ENCODE measurements at regions not wholly inside any gene's neighbourhood (a gene's known extent, or its start where the extent isn't known, plus 50 kb on each side); places are given as distances from the start of the nearest gene placed in this dataset.

GRCh38 chr10:61283066-61283465 is 170.1 kb downstream of the TMEM26 start:
- DNase-seq (no peak), ATAC-seq (ENCODE audit: poor library complexity) (no peak)
- intact Hi-C loops (cut with DNase I, micrococcal nuclease), result loop anchor here (2.0 to 10.0 kb wide), 5 partner anchors 141 to 1658 kb away; no protein-coding TSS in a partner anchor
- Histone ChIP-seq H3K27ac (ENCODE audit: low read depth in 1 of 2, low read length in 2 of 2) (no peak overlapping the region), H3K4me1 (ENCODE audit: insufficient read depth, low read length) (no peaks in the 10 kb centered on the region), H3K36me3 (ENCODE audit: insufficient read depth, low read length) (no peaks in the 10 kb centered on the region), H3K9me3 (ENCODE audit: control insufficient read depth in 1 of 2, insufficient read depth in 1 of 2, low read length in 2 of 2) (no peaks in the 10 kb centered on the region), H3K27me3 (ENCODE audit: control insufficient read depth in 1 of 2, insufficient read depth in 2 of 2, low read length in 2 of 2) (no peaks in the 10 kb centered on the region), H3K4me3 (ENCODE audit: low read length) (no peak overlapping the region)
- ChIA-PET POLR2A (no interaction called here), CTCF (no interaction called here)
- H3K36me3 Mint-ChIP-seq (ENCODE audit: low read depth), result no peaks in the 10 kb centered on the region
- peaks cover 26% of the 10 kb centered on the region for H3K4me1 Mint-ChIP-seq (ENCODE audit: low read depth)
- no peak overlapping the region for H3K4me3 Mint-ChIP-seq
- TF ChIP-seq, protein P1, sequence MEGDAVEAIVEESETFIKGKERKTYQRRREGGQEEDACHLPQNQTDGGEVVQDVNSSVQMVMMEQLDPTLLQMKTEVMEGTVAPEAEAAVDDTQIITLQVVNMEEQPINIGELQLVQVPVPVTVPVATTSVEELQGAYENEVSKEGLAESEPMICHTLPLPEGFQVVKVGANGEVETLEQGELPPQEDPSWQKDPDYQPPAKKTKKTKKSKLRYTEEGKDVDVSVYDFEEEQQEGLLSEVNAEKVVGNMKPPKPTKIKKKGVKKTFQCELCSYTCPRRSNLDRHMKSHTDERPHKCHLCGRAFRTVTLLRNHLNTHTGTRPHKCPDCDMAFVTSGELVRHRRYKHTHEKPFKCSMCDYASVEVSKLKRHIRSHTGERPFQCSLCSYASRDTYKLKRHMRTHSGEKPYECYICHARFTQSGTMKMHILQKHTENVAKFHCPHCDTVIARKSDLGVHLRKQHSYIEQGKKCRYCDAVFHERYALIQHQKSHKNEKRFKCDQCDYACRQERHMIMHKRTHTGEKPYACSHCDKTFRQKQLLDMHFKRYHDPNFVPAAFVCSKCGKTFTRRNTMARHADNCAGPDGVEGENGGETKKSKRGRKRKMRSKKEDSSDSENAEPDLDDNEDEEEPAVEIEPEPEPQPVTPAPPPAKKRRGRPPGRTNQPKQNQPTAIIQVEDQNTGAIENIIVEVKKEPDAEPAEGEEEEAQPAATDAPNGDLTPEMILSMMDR (IDR thresholded peaks at IDR 0.05), result no peak
- no peak overlapping the region for H3K27ac Mint-ChIP-seq
- no peaks in the 10 kb centered on the region for H3K27me3 Mint-ChIP-seq
- H3K9me3 Mint-ChIP-seq, result no peaks in the 10 kb centered on the region

- H3K9me3 ChIP-seq (ENCODE audit: control insufficient read depth in 1 of 2, insufficient read depth in 1 of 2, low read length in 2 of 2), result no peaks in the 10 kb centered on the region
- H3K36me3 ChIP-seq (ENCODE audit: insufficient read depth, low read length), result no peaks in the 10 kb centered on the region
- no peaks in the 10 kb centered on the region for H3K27me3 ChIP-seq (ENCODE audit: control insufficient read depth in 1 of 2, insufficient read depth in 2 of 2, low read length in 2 of 2)
- no peaks in the 10 kb centered on the region for H3K36me3 Mint-ChIP-seq (ENCODE audit: low read depth)
- ATAC-seq (ENCODE audit: poor library complexity) (no peak), DNase-seq (no peak)
- H3K27me3 Mint-ChIP-seq, result no peaks in the 10 kb centered on the region
- H3K27ac Mint-ChIP-seq, result no peak overlapping the region
- ChIA-PET POLR2A (no interaction called here), CTCF (no interaction called here)
- peaks cover 10% of the 10 kb centered on the region for H3K4me1 Mint-ChIP-seq (ENCODE audit: low read depth)
- H3K27ac ChIP-seq (ENCODE audit: low read depth in 1 of 2, low read length in 2 of 2), result no peak overlapping the region
- TF ChIP-seq, protein P1 (IDR thresholded peaks at IDR 0.05), result no peak
- H3K4me3 Mint-ChIP-seq, result no peak overlapping the region
- H3K4me3 ChIP-seq (ENCODE audit: low read length), result no peak overlapping the region
- no peaks in the 10 kb centered on the region for H3K9me3 Mint-ChIP-seq
- intact Hi-C loops (cut with DNase I, micrococcal nuclease), result loop anchor here (5.0 to 10.0 kb wide), 4 partner anchors 138 to 1656 kb away; no protein-coding TSS in a partner anchor
- no peaks in the 10 kb centered on the region for H3K4me1 ChIP-seq (ENCODE audit: insufficient read depth, low read length)
These were observed 172.9 kb downstream of the TMEM26 start for GRCh38 chr10:61280303-61280702.

DNA sequence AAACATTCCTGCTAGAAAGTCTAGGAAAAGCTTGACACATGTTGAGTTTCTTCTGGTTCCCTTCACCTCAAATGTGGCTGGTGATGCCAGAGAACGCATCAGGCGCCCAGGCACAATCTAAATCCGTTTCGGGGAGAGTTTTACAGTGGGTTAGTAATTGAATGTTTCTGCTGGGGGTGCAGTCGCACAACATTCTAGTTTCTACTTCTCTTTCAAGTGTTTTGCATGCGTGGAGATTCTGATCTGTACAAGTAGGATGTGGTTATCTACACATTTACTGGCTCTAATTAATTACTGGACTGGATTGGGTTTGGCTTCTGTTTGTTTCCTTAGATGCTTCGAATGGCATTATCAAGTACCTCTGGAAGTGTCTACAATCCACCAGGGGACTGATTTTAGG is 173.8 kb downstream of the TMEM26 start:
- no peak overlapping the region for H3K27ac ChIP-seq (ENCODE audit: low read depth in 1 of 2, low read length in 2 of 2)
- Mint-ChIP-seq H3K27me3 (no peaks in the 10 kb centered on the region), H3K4me1 (ENCODE audit: low read depth) (peaks cover 10% of the 10 kb centered on the region), H3K27ac (no peak overlapping the region), H3K9me3 (no peaks in the 10 kb centered on the region), H3K4me3 (no peak overlapping the region), H3K36me3 (ENCODE audit: low read depth) (no peaks in the 10 kb centered on the region)
- H3K36me3 ChIP-seq (ENCODE audit: insufficient read depth, low read length), result no peaks in the 10 kb centered on the region
- TF ChIP-seq, protein P1 (IDR thresholded peaks at IDR 0.05), result no peak
- no peaks in the 10 kb centered on the region for H3K9me3 ChIP-seq (ENCODE audit: control insufficient read depth in 1 of 2, insufficient read depth in 1 of 2, low read length in 2 of 2)
- no peak overlapping the region for H3K4me3 ChIP-seq (ENCODE audit: low read length)
- CTCF ChIA-PET, result no interaction called here
- no peak for ATAC-seq (ENCODE audit: poor library complexity)
- POLR2A ChIA-PET, result no interaction called here
- DNase-seq, result no peak
- H3K4me1 ChIP-seq (ENCODE audit: insufficient read depth, low read length), result no peaks in the 10 kb centered on the region
- intact Hi-C loops (cut with DNase I, micrococcal nuclease), result no loop called here
- H3K27me3 ChIP-seq (ENCODE audit: control insufficient read depth in 1 of 2, insufficient read depth in 2 of 2, low read length in 2 of 2), result no peaks in the 10 kb centered on the region

Data from CD4-positive, alpha-beta T cell (primary cell).